Esophagus muscularis mucosa (tissue), 3 donors: ENCODE measurements at regions not wholly inside any gene's neighbourhood (a gene's known extent, or its start where the extent isn't known, plus 50 kb on each side); places are given as distances from the start of the nearest gene placed in this dataset.

Experiments used
- CTCF ChIP-seq, 3 experiments: fragments of 200-600 bp in 2 of 3; fragments of 450-650 bp in 1 of 3; sonication (generic) in 2 of 3; IDR thresholded peaks; one replicate each; pipeline ENCODE4 v1.5.1; 2017 to 2019; ENCODE audit warnings: antibody characterized with exemption in 3 of 3, mild to moderate bottlenecking in 2 of 3, moderate library complexity in 1 of 3
- POLR2A ChIP-seq: fragments of 450-650 bp; IDR thresholded peaks from one replicate; pipeline ENCODE4 v1.6.1; 2017; ENCODE audit warnings: antibody characterized with exemption, moderate library complexity, mild to moderate bottlenecking, low read depth
- POLR2AphosphoS5 ChIP-seq, 2 donors: sonication (generic); formaldehyde crosslinking; IDR thresholded peaks; one replicate each; pipeline ENCODE4 v1.6.1; 2017; ENCODE audit warnings: antibody characterized with exemption in 2 of 2

GRCh38 chr6:145480024-145480423 is 255.3 kb downstream of the EPM2A start:
- TF ChIP-seq CTCF (IDR thresholded peaks at IDR 0.05) (no peak), POLR2AphosphoS5 (IDR thresholded peaks at IDR 0.05) (no peak), POLR2A (no peak)
